Activated T-helper 1 cell treated with Interleukin-2 at 50 U/mL for 16 hours (primary cell): ENCODE measurements at regions not wholly inside any gene's neighbourhood (a gene's known extent, or its start where the extent isn't known, plus 50 kb on each side); places are given as distances from the start of the nearest gene placed in this dataset.

Experiments
- DNase-seq: peaks from one replicate; pipeline ENCODE4 v3.0.0-alpha.2; 2020; ENCODE audit warnings: low read depth

DNA sequence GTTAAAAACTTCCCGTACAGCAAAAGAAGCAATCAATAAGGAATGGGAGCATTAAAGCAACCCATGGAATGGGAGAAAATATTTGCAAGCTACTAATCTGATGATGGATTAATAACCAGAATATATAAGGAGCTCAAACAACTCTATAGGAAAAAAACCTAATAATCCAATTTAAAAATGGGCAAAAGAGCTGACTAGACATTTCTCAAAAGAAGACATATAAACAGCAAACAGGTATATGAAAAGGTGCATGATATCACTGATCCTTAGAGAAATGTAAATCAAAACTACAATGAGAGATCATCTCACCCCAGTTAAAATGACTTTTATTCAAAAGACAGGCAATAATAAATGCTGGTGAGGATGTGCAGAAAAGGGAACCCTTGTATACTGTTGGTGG, 52.7 kb upstream of the POU1F1 start:
- DNase-seq = no peak
